ENCODE measurements at regions not wholly inside any gene's neighbourhood (a gene's known extent, or its start where the extent isn't known, plus 50 kb on each side); places are given as distances from the start of the nearest gene placed in this dataset.

DNA sequence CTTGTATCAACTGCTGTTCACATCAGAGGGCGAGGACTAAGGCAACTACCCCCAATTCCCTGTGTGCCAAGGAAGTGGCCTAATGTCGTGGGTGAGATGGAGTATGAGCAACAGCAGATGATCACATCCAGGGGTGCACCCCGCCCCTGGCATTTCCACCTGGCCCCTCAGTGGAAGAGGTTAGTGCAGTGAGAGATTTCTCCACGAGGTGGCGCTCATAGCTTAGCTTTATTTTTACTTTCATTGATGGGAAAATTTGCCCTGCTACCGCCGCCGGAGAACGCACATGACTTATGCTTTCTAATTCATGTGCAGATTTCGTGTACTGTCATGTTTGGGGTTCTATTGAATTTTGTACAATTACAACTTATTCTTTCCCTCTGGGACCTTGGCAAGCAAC, 470.6 kb upstream of the MEX3C start:
- H3K4me1 ChIP-seq (ENCODE audit: control insufficient read depth, insufficient read depth, low read length): peaks cover 12% of the 10 kb centered on the region
- no peaks in the 10 kb centered on the region for H3K27me3 ChIP-seq (ENCODE audit: control insufficient read depth, insufficient read depth, low read length, poor library complexity, severe bottlenecking)
- H3K4me3 ChIP-seq (ENCODE audit: insufficient read depth, low read depth, low read length): no peak overlapping the region
- 16 to 17% methylated on average over 7 to 10 of the region's 10 CpGs for WGBS, 2 experiments
- no peaks in the 10 kb centered on the region for H3K9me3 ChIP-seq (ENCODE audit: control insufficient read depth, low read length)
- no peak overlapping the region for H3K27ac ChIP-seq (ENCODE audit: insufficient read depth, low read depth, low read length, poor library complexity, severe bottlenecking)
- H3K36me3 ChIP-seq (ENCODE audit: control insufficient read depth, insufficient read depth, low read length): no peaks in the 10 kb centered on the region

DNA sequence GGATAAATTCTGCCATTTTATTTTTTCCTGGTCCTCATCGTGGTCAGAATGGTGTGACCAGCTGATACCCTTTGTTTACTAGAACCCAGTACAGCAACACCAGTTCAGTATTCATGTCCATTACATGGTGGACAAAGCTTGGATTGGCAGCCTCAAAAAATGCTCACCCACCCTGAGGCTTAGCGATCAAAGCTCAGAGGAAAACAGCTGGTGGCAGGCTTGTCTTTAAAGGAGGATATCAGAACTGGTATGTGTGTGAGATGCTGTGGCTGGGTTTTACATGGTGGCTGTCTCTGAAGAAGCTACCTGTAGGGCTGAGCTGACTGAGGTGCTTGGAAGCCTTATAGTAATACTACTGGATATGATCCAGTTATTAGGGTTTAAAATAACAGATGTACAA, 471.1 kb upstream of the MEX3C start:
- H3K4me3 ChIP-seq (ENCODE audit: insufficient read depth, low read depth, low read length): no peak overlapping the region
- H3K27me3 ChIP-seq (ENCODE audit: control insufficient read depth, insufficient read depth, low read length, poor library complexity, severe bottlenecking): no peaks in the 10 kb centered on the region
- H3K9me3 ChIP-seq (ENCODE audit: control insufficient read depth, low read length): no peaks in the 10 kb centered on the region
- WGBS, 2 experiments: 44 to 51% methylated on average over 2 of the region's 2 CpGs
- H3K36me3 ChIP-seq (ENCODE audit: control insufficient read depth, insufficient read depth, low read length): no peaks in the 10 kb centered on the region
- no peak overlapping the region for H3K27ac ChIP-seq (ENCODE audit: insufficient read depth, low read depth, low read length, poor library complexity, severe bottlenecking)
- H3K4me1 ChIP-seq (ENCODE audit: control insufficient read depth, insufficient read depth, low read length): peaks cover 12% of the 10 kb centered on the region

DNA sequence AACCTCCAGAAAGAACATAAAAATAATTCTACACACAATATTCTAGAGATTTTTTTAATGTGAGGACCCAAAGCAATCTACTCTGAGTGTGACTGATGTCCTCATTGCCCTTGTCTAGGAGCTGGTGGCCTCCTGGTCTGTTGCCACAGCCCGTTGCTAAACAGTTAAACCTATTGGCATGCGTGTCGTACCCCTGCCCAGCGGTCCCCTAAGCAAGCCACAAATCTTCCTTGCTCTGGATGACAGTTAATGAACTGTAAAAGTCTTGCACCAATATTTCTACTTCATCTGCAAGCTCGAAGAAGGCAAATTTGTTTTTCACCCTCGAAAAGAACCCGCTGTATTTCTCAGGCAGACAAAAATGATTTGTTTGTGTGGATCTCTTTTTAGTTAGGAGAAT, 489.1 kb upstream of the MEX3C start:
- 89% methylated on average over 7 of the region's 7 CpGs for WGBS, 2 experiments
- H3K27me3 ChIP-seq (ENCODE audit: control insufficient read depth, insufficient read depth, low read length, poor library complexity, severe bottlenecking): no peaks in the 10 kb centered on the region
- H3K4me1 ChIP-seq (ENCODE audit: control insufficient read depth, insufficient read depth, low read length): no peaks in the 10 kb centered on the region
- H3K27ac ChIP-seq (ENCODE audit: insufficient read depth, low read depth, low read length, poor library complexity, severe bottlenecking): no peak overlapping the region
- H3K9me3 ChIP-seq (ENCODE audit: control insufficient read depth, low read length): no peaks in the 10 kb centered on the region
- no peak overlapping the region for H3K4me3 ChIP-seq (ENCODE audit: insufficient read depth, low read depth, low read length)
- H3K36me3 ChIP-seq (ENCODE audit: control insufficient read depth, insufficient read depth, low read length): no peaks in the 10 kb centered on the region

- no peaks in the 10 kb centered on the region for H3K4me1 ChIP-seq (ENCODE audit: control insufficient read depth, insufficient read depth, low read length)
- no peaks in the 10 kb centered on the region for H3K36me3 ChIP-seq (ENCODE audit: control insufficient read depth, insufficient read depth, low read length)
- no peaks in the 10 kb centered on the region for H3K27me3 ChIP-seq (ENCODE audit: control insufficient read depth, insufficient read depth, low read length, poor library complexity, severe bottlenecking)
- no peak overlapping the region for H3K4me3 ChIP-seq (ENCODE audit: insufficient read depth, low read depth, low read length)
- H3K27ac ChIP-seq (ENCODE audit: insufficient read depth, low read depth, low read length, poor library complexity, severe bottlenecking): no peak overlapping the region
- H3K9me3 ChIP-seq (ENCODE audit: control insufficient read depth, low read length): no peaks in the 10 kb centered on the region
- WGBS, 2 experiments: 92 to 95% methylated on average over 2 of the region's 2 CpGs
Measured at GRCh38 chr18:51687845-51688585, 490.5 kb upstream of the MEX3C start.

DNA sequence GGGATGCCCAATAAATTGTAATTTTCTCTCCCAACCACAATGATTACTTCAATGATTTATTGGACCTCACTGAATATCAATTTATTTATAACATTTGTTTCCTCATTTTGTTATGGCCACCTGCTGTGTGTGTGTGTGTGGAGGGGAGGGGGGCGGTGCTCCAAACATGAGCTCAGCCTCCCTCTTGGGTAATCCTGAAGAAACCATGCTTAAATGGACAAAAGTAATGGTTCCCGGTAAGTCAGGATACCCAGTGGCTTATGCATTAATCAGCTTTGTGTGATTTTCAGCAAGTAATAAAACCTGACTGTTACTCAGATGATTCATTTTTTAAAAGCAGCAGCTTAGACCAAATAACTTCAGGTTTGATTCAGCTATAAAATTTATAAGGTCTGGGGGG, 495.1 kb upstream of the MEX3C start:
- Histone ChIP-seq H3K4me1 (ENCODE audit: control insufficient read depth, insufficient read depth, low read length) (no peaks in the 10 kb centered on the region), H3K27ac (ENCODE audit: insufficient read depth, low read depth, low read length, poor library complexity, severe bottlenecking) (no peak overlapping the region), H3K4me3 (ENCODE audit: insufficient read depth, low read depth, low read length) (no peak overlapping the region), H3K9me3 (ENCODE audit: control insufficient read depth, low read length) (no peaks in the 10 kb centered on the region), H3K36me3 (ENCODE audit: control insufficient read depth, insufficient read depth, low read length) (no peaks in the 10 kb centered on the region), H3K27me3 (ENCODE audit: control insufficient read depth, insufficient read depth, low read length, poor library complexity, severe bottlenecking) (no peaks in the 10 kb centered on the region)
- WGBS, 2 experiments: 86 to 94% methylated on average over 2 of the region's 2 CpGs

GRCh38 chr18:51711298-51711889, 513.9 kb upstream of the MEX3C start:
- WGBS, 2 experiments: 78 to 81% methylated on average over 2 of the region's 2 CpGs
- peaks cover 4% of the 10 kb centered on the region for H3K9me3 ChIP-seq (ENCODE audit: control insufficient read depth, low read length)
- no peaks in the 10 kb centered on the region for H3K4me1 ChIP-seq (ENCODE audit: control insufficient read depth, insufficient read depth, low read length)
- no peak overlapping the region for H3K27ac ChIP-seq (ENCODE audit: insufficient read depth, low read depth, low read length, poor library complexity, severe bottlenecking)
- H3K36me3 ChIP-seq (ENCODE audit: control insufficient read depth, insufficient read depth, low read length): no peaks in the 10 kb centered on the region
- H3K4me3 ChIP-seq (ENCODE audit: insufficient read depth, low read depth, low read length): no peak overlapping the region
- H3K27me3 ChIP-seq (ENCODE audit: control insufficient read depth, insufficient read depth, low read length, poor library complexity, severe bottlenecking): no peaks in the 10 kb centered on the region

DNA sequence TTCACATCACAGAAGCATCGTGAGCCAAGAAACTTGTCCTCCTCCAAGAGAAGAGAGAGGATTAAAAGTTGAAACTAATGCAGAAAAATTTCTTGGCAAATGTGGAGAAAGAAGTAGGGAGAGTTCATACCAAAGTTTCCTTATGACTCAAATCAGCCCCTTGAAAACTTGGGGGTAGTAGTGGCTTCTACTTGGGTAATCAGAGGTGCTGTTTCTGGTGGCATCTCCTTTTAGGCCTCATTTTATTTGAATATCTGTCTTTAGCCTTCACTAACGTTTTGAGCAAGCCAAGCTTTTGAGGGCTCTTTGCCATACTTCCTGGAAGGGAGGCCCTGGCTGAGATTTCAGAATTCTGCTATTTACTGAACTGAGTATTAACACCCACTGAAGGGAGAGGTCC, 515.3 kb upstream of the MEX3C start:
- Histone ChIP-seq H3K27ac (ENCODE audit: insufficient read depth, low read depth, low read length, poor library complexity, severe bottlenecking) (no peak overlapping the region), H3K27me3 (ENCODE audit: control insufficient read depth, insufficient read depth, low read length, poor library complexity, severe bottlenecking) (no peaks in the 10 kb centered on the region), H3K4me1 (ENCODE audit: control insufficient read depth, insufficient read depth, low read length) (no peaks in the 10 kb centered on the region), H3K9me3 (ENCODE audit: control insufficient read depth, low read length) (no peaks in the 10 kb centered on the region), H3K36me3 (ENCODE audit: control insufficient read depth, insufficient read depth, low read length) (no peaks in the 10 kb centered on the region), H3K4me3 (ENCODE audit: insufficient read depth, low read depth, low read length) (no peak overlapping the region)
- whole genome bisulfite sequencing, 2 experiments: 84 to 85% methylated on average over 2 of the region's 2 CpGs

- no peaks in the 10 kb centered on the region for H3K4me1 ChIP-seq (ENCODE audit: control insufficient read depth, insufficient read depth, low read length)
- no peaks in the 10 kb centered on the region for H3K27me3 ChIP-seq (ENCODE audit: control insufficient read depth, insufficient read depth, low read length, poor library complexity, severe bottlenecking)
- H3K4me3 ChIP-seq (ENCODE audit: insufficient read depth, low read depth, low read length): no peak overlapping the region
- H3K36me3 ChIP-seq (ENCODE audit: control insufficient read depth, insufficient read depth, low read length): no peaks in the 10 kb centered on the region
- 91 to 100% methylated on average over 1 of the region's 1 CpG for WGBS, 2 experiments
- H3K27ac ChIP-seq (ENCODE audit: insufficient read depth, low read depth, low read length, poor library complexity, severe bottlenecking): no peak overlapping the region
- no peaks in the 10 kb centered on the region for H3K9me3 ChIP-seq (ENCODE audit: control insufficient read depth, low read length)
Measured at GRCh38 chr18:51716277-51716676, 518.8 kb upstream of the MEX3C start.

GRCh38 chr18:51721388-51721787, 523.9 kb upstream of the MEX3C start:
- 94 to 100% methylated on average over 1 of the region's 1 CpG for WGBS, 2 experiments
- no peak overlapping the region for H3K27ac ChIP-seq (ENCODE audit: insufficient read depth, low read depth, low read length, poor library complexity, severe bottlenecking)

DNA sequence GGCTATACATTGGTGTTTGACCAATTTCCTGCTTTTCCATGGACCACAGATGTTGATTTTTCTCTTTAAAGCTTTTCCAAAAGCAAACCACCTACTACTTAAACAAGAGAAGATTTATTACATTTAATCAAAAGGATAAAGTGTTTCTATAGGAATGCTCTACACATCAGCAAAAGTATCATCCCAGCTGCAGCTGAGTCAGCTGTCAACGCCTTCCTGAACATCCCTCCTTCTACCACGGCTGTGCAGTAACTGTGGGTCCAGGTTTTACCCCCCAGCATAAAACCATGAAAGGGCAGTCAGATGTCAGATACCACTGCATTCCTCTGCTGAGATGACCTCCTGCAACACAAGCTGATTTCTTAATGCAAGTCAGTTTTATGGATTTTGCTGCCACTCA, 524.5 kb upstream of the MEX3C start:
- Histone ChIP-seq H3K9me3 (ENCODE audit: control insufficient read depth, low read length) (no peaks in the 10 kb centered on the region), H3K36me3 (ENCODE audit: control insufficient read depth, insufficient read depth, low read length) (no peaks in the 10 kb centered on the region), H3K27ac (ENCODE audit: insufficient read depth, low read depth, low read length, poor library complexity, severe bottlenecking) (no peak overlapping the region), H3K27me3 (ENCODE audit: control insufficient read depth, insufficient read depth, low read length, poor library complexity, severe bottlenecking) (no peaks in the 10 kb centered on the region), H3K4me3 (ENCODE audit: insufficient read depth, low read depth, low read length) (no peak overlapping the region), H3K4me1 (ENCODE audit: control insufficient read depth, insufficient read depth, low read length) (no peaks in the 10 kb centered on the region)
- WGBS, 2 experiments: 89 to 90% methylated on average over 2 of the region's 2 CpGs

More at GRCh38 chr18:51721388-51721787, 523.9 kb upstream of the MEX3C start:
- H3K27me3 ChIP-seq (ENCODE audit: control insufficient read depth, insufficient read depth, low read length, poor library complexity, severe bottlenecking): no peaks in the 10 kb centered on the region
- no peaks in the 10 kb centered on the region for H3K9me3 ChIP-seq (ENCODE audit: control insufficient read depth, low read length)
- no peaks in the 10 kb centered on the region for H3K36me3 ChIP-seq (ENCODE audit: control insufficient read depth, insufficient read depth, low read length)
- H3K4me1 ChIP-seq (ENCODE audit: control insufficient read depth, insufficient read depth, low read length): no peaks in the 10 kb centered on the region
- H3K4me3 ChIP-seq (ENCODE audit: insufficient read depth, low read depth, low read length): no peak overlapping the region

Measured in ectodermal cell (in vitro differentiated cells).